GM12878 (cell line): ENCODE measurements at regions not wholly inside any gene's neighbourhood (a gene's known extent, or its start where the extent isn't known, plus 50 kb on each side); places are given as distances from the start of the nearest gene placed in this dataset.

Experiments used
- ATAC-seq: fragments of 200-7000 bp; cut with Tn5 transposase; 3 replicates; pipeline ENCODE4 v1.9.1; 2020; ENCODE audit warnings: mild to moderate bottlenecking, moderate library complexity
- BruUV-seq: library from RNA; stranded (reverse); fragments of 400-500 nt; replicated peaks from 2 replicates; lab custom pipeline; 2021; lab: Mats Ljungman, UMichigan
- CTCF ChIA-PET: fragments of 300-600 bp; sonication (Branson Sonifier 250); formaldehyde crosslinking; extraction: SDS; loops from one replicate; lab custom pipeline; 2021; ENCODE audit warnings: inconsistent platforms; lab: Yijun Ruan, JAX
- POLR2A ChIA-PET: fragments of 350-600 bp; formaldehyde crosslinking; extraction: SDS; loops from one replicate; lab custom pipeline; 2021; ENCODE audit warnings: inconsistent platforms; lab: Charles Lee
- RAD21 ChIA-PET: fragments of 300-600 bp; sonication (Branson Sonifier 250); formaldehyde crosslinking; loops from one replicate; lab custom pipeline; 2023; ENCODE audit warnings: antibody characterized with exemption; ENCODE audit not compliant: unreplicated experiment; lab: Charles Lee
- SMC1A ChIA-PET: fragments of 300-600 bp; sonication (Branson Sonifier 250); formaldehyde crosslinking; loops from one replicate; lab custom pipeline; 2023; ENCODE audit not compliant: unreplicated experiment, uncharacterized antibody; lab: Charles Lee
- DNase-seq: peaks from one replicate; pipeline ENCODE4 v3.0.0-alpha.2; 2011; ENCODE audit warnings: low read depth, low spot score
- FAIRE-seq: peaks from 3 replicates; lab custom pipeline; 2011; peaks lifted over from hg19 to GRCh38; lab: Jason Lieb, UNC
- H2AFZ ChIP-seq: 2 replicates; pipeline ENCODE4 v1.6.0; 2011; ENCODE audit warnings: low read depth, low read length, control low read depth; ENCODE audit not compliant: control insufficient read depth
- H3K27ac ChIP-seq: 2 replicates; pipeline ENCODE4 v1.5.1; 2011; ENCODE audit warnings: control low read depth; ENCODE audit not compliant: control insufficient read depth, insufficient read depth
- H3K27me3 ChIP-seq, 2 experiments: replicated peaks in 1 of 2; 2 replicates each; pipeline versions ENCODE4 v1.6.0 to v1.6.1; 2011; ENCODE audit warnings: low read length in 1 of 2; ENCODE audit not compliant: control insufficient read depth in 2 of 2, insufficient read depth in 2 of 2
- H3K36me3 ChIP-seq, 2 experiments: 2 replicates each; pipeline ENCODE4 v1.5.1; 2011; ENCODE audit warnings: low read length in 1 of 2; ENCODE audit not compliant: control insufficient read depth in 2 of 2, insufficient read depth in 2 of 2
- H3K4me1 ChIP-seq: 2 replicates; pipeline ENCODE4 v1.6.1; 2011; ENCODE audit warnings: mild to moderate bottlenecking, low read length, moderate library complexity, mixed read lengths; ENCODE audit not compliant: control insufficient read depth, insufficient read depth
- H3K4me2 ChIP-seq: 2 replicates; pipeline ENCODE4 v1.6.0; 2011; ENCODE audit warnings: control low read depth; ENCODE audit not compliant: control insufficient read depth, insufficient read depth
- H3K4me3 ChIP-seq: fragments of 200-600 bp; sonication (generic); 2 replicates; pipeline ENCODE4 v1.5.1; 2016
- H3K79me2 ChIP-seq: 2 replicates; pipeline ENCODE4 v1.6.0; 2011; ENCODE audit warnings: low read length; ENCODE audit not compliant: control insufficient read depth, insufficient read depth
- H3K9ac ChIP-seq: 2 replicates; pipeline ENCODE4 v1.8.0; 2011; ENCODE audit warnings: low read length, control low read depth, mixed read lengths; ENCODE audit not compliant: control insufficient read depth, insufficient read depth
- H3K9me3 ChIP-seq: replicated peaks from 3 replicates; pipeline ENCODE4 v1.5.1; 2011; ENCODE audit warnings: mild to moderate bottlenecking, low read length; ENCODE audit not compliant: control insufficient read depth, insufficient read depth
- H4K20me1 ChIP-seq: 2 replicates; pipeline ENCODE4 v1.6.0; 2011; ENCODE audit not compliant: control insufficient read depth, insufficient read depth
- CTCF ChIP-seq, 3 experiments: IDR thresholded peaks in 2 of 3; conservative IDR thresholded peaks in 1 of 3; 2 replicates each; pipeline ENCODE4 v1.5.1; 2011; ENCODE audit warnings: low read depth in 3 of 3, low read length in 3 of 3, mild to moderate bottlenecking in 3 of 3, control low read depth in 2 of 3, moderate library complexity in 2 of 3, inconsistent platforms in 1 of 3, mixed read lengths in 1 of 3; ENCODE audit not compliant: control insufficient read depth in 2 of 3, insufficient read depth in 1 of 3; ENCODE audit errors: extremely low read depth in 1 of 3
- FOXK2 ChIP-seq: fragments of 450-650 bp; IDR thresholded peaks from 2 replicates; pipeline ENCODE4 v1.6.1; 2017; ENCODE audit warnings: mild to moderate bottlenecking, moderate library complexity
- MTA2 ChIP-seq: fragments of 450-650 bp; IDR thresholded peaks from 2 replicates; pipeline ENCODE4 v1.6.1; 2016; ENCODE audit warnings: low read depth, mild to moderate bottlenecking, moderate library complexity
- NRF1 ChIP-seq: conservative IDR thresholded peaks from 2 replicates; pipeline ENCODE4 v1.6.1; 2011; ENCODE audit warnings: mild to moderate bottlenecking, low read depth, low read length, improper control_type of control experiment
- PKNOX1 ChIP-seq: fragments of 450-650 bp; IDR thresholded peaks from 2 replicates; pipeline ENCODE4 v1.6.1; 2016; ENCODE audit warnings: mild to moderate bottlenecking
- RAD21 ChIP-seq: IDR thresholded peaks from 2 replicates; pipeline ENCODE4 v1.6.1; 2011; ENCODE audit warnings: mild to moderate bottlenecking, low read depth, low read length, moderate library complexity; ENCODE audit not compliant: insufficient read depth
- SKIL ChIP-seq: fragments of 450-650 bp; IDR thresholded peaks from 2 replicates; pipeline ENCODE4 v1.6.1; 2017; ENCODE audit warnings: mild to moderate bottlenecking, low read depth, inconsistent platforms; ENCODE audit not compliant: poor library complexity, severe bottlenecking
- SPI1 ChIP-seq: IDR thresholded peaks from 2 replicates; pipeline ENCODE4 v1.6.1; 2011; ENCODE audit warnings: low read depth, mild to moderate bottlenecking, low read length, moderate library complexity, borderline replicate concordance; ENCODE audit not compliant: insufficient read depth
- YBX1 ChIP-seq: fragments of 450-650 bp; IDR thresholded peaks from 2 replicates; pipeline ENCODE4 v1.6.1; 2016; ENCODE audit warnings: antibody characterized with exemption
- YY1 ChIP-seq: IDR thresholded peaks from 2 replicates; pipeline ENCODE4 v1.6.1; 2011; ENCODE audit warnings: low read depth, mild to moderate bottlenecking, low read length
- WGBS: methylation state at CpG from one replicate; pipeline ENCODE4 v1.1.6; 2016; ENCODE audit warnings: low lambda C conversion rate; ENCODE audit not compliant: insufficient replicate concordance, insufficient coverage; ENCODE audit errors: missing lambda C conversion rate; 5-methylcytosine and 5-hydroxymethylcytosine counted together
- in situ Hi-C: fragments of 300-500 bp; cut with MboI; formaldehyde crosslinking; loops from 9 replicates; pipeline ENCODE4 v1.14.3; 2018; ENCODE audit warnings: mixed read lengths
- intact Hi-C: fragments of 100-400 bp; cut with micrococcal nuclease; formaldehyde crosslinking; loops from one replicate; pipeline ENCODE4 v1.14.2; 2022; ENCODE audit not compliant: unreplicated experiment

- WGBS: 81% methylated on average over 3 of the region's 3 CpGs
- RAD21 ChIA-PET: no interaction called here
Observed at GRCh38 chr2:8138525-8138922, 543.3 kb upstream of the ID2 start.

More at GRCh38 chr2:8138525-8138922, 543.3 kb upstream of the ID2 start:
- TF ChIP-seq CTCF (IDR thresholded peaks at IDR 0.05 in 2 of 3, conservative IDR thresholded peaks at IDR 0.05 in 1 of 3; ENCODE audit: control insufficient read depth in 2 of 3, extremely low read depth in 1 of 3, insufficient read depth in 1 of 3, low read depth in 3 of 3, low read length in 3 of 3): no peak
- no peak for TF ChIP-seq YY1
- TF ChIP-seq FOXK2: no peak
- no peak for TF ChIP-seq YBX1
- no peak for TF ChIP-seq RAD21
- no peak for TF ChIP-seq SKIL
- no peak for TF ChIP-seq NRF1
- TF ChIP-seq MTA2: no peak
- TF ChIP-seq SPI1: no peak
- no peak for TF ChIP-seq PKNOX1
- Histone ChIP-seq H3K9ac (no peak overlapping the region), H3K27ac (no peak overlapping the region), H3K4me3 (no peak overlapping the region), H3K9me3 (no peaks in the 10 kb centered on the region; the same call in 1 of the 3 replicates), H3K36me3 (no peaks in the 10 kb centered on the region), H2AFZ (no peak overlapping the region), H3K79me2 (no peaks in the 10 kb centered on the region), H4K20me1 (no peaks in the 10 kb centered on the region), H3K27me3 (no peaks in the 10 kb centered on the region), H3K4me1 (no peaks in the 10 kb centered on the region), H3K4me2 (no peak overlapping the region)
- FAIRE-seq: no peak
- intact Hi-C loops: no loop called here
- ChIA-PET SMC1A (interaction anchor here (1.3 kb wide), 1 partner anchor 22 kb away, joined by 3 read pairs; no protein-coding TSS in a partner anchor), POLR2A (no interaction called here), CTCF (interaction anchor here (1.4 kb wide), 1 partner anchor 11 kb away, joined by 3 read pairs; no protein-coding TSS in a partner anchor)
- no peak for ATAC-seq
- BruUV-seq: no TSS peak
- in situ Hi-C loops: no loop called here
- DNase-seq: no peak
